ENCODE measurements at regions not wholly inside any gene's neighbourhood (a gene's known extent, or its start where the extent isn't known, plus 50 kb on each side); places are given as distances from the start of the nearest gene placed in this dataset.

- TF ChIP-seq CTCF (IDR thresholded peaks at IDR 0.05) = no peak
- TF ChIP-seq POLR2A (IDR thresholded peaks at IDR 0.05) = no peak
Observed at GRCh38 chr22:46082633-46083032, 67.7 kb upstream of the PPARA start.

All from thyroid gland (tissue), 4 donors.